CD4-positive, alpha-beta memory T cell (primary cell): ENCODE measurements at regions not wholly inside any gene's neighbourhood (a gene's known extent, or its start where the extent isn't known, plus 50 kb on each side); places are given as distances from the start of the nearest gene placed in this dataset.
"Not testable (repeated sequence)": the region's sequence is repeated elsewhere in the genome, so short reads cannot be mapped to it uniquely, and the experiment has no call there.

ENCODE experiments used
- CTCF ChIA-PET: fragments of 350-600 bp; sonication (Branson Sonifier 250); formaldehyde crosslinking; loops from one replicate; lab custom pipeline; 2021; ENCODE audit warnings: inconsistent platforms; ENCODE audit not compliant: partially characterized antibody; lab: Charles Lee
- POLR2A ChIA-PET: fragments of 350-600 bp; sonication (Branson Sonifier 250); formaldehyde crosslinking; loops from one replicate; lab custom pipeline; 2021; ENCODE audit not compliant: partially characterized antibody; lab: Charles Lee
- DNase-seq, 5 donors: peaks; one replicate each; pipeline versions ENCODE4 v3.0.0 to v3.0.0-alpha.2; 2020 to 2022; ENCODE audit warnings: mixed read lengths in 1 of 5
- H3K27ac ChIP-seq: one replicate; pipeline ENCODE4 v1.7.0; 2013; ENCODE audit warnings: low read depth, low read length
- H3K27me3 ChIP-seq: 2 replicates; pipeline ENCODE4 v1.7.0; 2013; ENCODE audit warnings: mild to moderate bottlenecking, low read length, moderate library complexity; ENCODE audit not compliant: insufficient read depth
- H3K36me3 ChIP-seq: 2 replicates; pipeline ENCODE4 v1.7.0; 2013; ENCODE audit warnings: mild to moderate bottlenecking, low read length, moderate library complexity; ENCODE audit not compliant: insufficient read depth
- H3K4me1 ChIP-seq: 2 replicates; pipeline ENCODE4 v1.7.0; 2013; ENCODE audit warnings: mild to moderate bottlenecking, low read length, moderate library complexity; ENCODE audit not compliant: insufficient read depth
- H3K4me3 ChIP-seq, 2 donors: one replicate each; pipeline ENCODE4 v1.7.0; 2013; ENCODE audit warnings: low read length in 2 of 2, mild to moderate bottlenecking in 1 of 2
- H3K9me3 ChIP-seq, 2 donors: one replicate each; pipeline ENCODE4 v1.7.0; 2013; ENCODE audit warnings: low read length in 2 of 2, control low read depth in 1 of 2; ENCODE audit not compliant: control insufficient read depth in 1 of 2
- H3K27ac Mint-ChIP-seq, 7 donors: one replicate each; pipeline ENCODE4 v1.8.0; 2020 to 2021; ENCODE audit warnings: mixed read lengths in 7 of 7, mild to moderate bottlenecking in 6 of 7, inconsistent platforms in 3 of 7, moderate library complexity in 3 of 7
- H3K27me3 Mint-ChIP-seq, 2 donors: one replicate each; pipeline ENCODE4 v1.8.0; 2020 to 2021; ENCODE audit warnings: mixed read lengths in 2 of 2
- H3K36me3 Mint-ChIP-seq, 2 donors: one replicate each; pipeline ENCODE4 v1.8.0; 2020 to 2021; ENCODE audit warnings: mixed read lengths in 2 of 2, inconsistent platforms in 1 of 2, mild to moderate bottlenecking in 1 of 2
- H3K4me1 Mint-ChIP-seq, 4 donors: one replicate each; pipeline ENCODE4 v1.8.0; 2020 to 2021; ENCODE audit warnings: mixed read lengths in 4 of 4, mild to moderate bottlenecking in 1 of 4
- H3K4me3 Mint-ChIP-seq, 8 donors: one replicate each; pipeline ENCODE4 v1.8.0; 2020 to 2021; ENCODE audit warnings: mixed read lengths in 8 of 8, mild to moderate bottlenecking in 7 of 8, moderate library complexity in 6 of 8, inconsistent platforms in 3 of 8
- H3K9me3 Mint-ChIP-seq, 8 donors: one replicate each; pipeline ENCODE4 v1.8.0; 2020 to 2021; ENCODE audit warnings: mixed read lengths in 8 of 8, mild to moderate bottlenecking in 5 of 8, inconsistent platforms in 3 of 8, moderate library complexity in 1 of 8
- intact Hi-C: fragments of 100-400 bp; cut with micrococcal nuclease; formaldehyde crosslinking; loops from one replicate; pipeline ENCODE4 v1.15.1; 2023

DNA sequence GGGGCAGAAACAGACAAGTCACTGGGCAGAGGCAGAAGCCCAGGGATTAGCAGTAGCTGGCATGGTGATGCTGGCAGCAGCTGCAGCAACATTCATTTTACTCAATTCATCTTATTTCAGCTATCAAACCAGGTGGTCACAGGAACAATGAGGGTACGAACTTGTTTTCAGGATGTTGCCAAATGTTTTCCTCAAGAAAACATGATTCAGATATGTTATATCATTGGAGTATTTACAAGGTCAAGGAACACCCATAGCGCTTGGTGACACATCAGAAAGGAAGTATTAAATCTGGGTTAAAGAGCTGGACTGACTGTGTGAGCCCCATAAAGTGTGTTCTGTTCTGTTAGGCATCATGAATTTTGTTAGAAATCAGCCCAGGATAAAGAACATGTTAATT is 456.9 kb upstream of the ID4 start:
- H3K27ac Mint-ChIP-seq: no peak overlapping the region
- Histone ChIP-seq H3K27ac (no peak overlapping the region), H3K36me3 (no peaks in the 10 kb centered on the region), H3K4me3 (no peak overlapping the region), H3K9me3 (no peaks in the 10 kb centered on the region), H3K27me3 (no peaks in the 10 kb centered on the region), H3K4me1 (no peaks in the 10 kb centered on the region)
- ChIA-PET CTCF (no interaction called here), POLR2A (no interaction called here)
- DNase-seq: no peak
- no peaks in the 10 kb centered on the region for H3K27me3 Mint-ChIP-seq
- no peaks in the 10 kb centered on the region for H3K36me3 Mint-ChIP-seq
- H3K4me3 Mint-ChIP-seq: no peak overlapping the region
- no peaks in the 10 kb centered on the region for H3K4me1 Mint-ChIP-seq
- intact Hi-C loops: no loop called here
- peaks cover 0 to 15% (median 7%) of the 10 kb centered on the region in 8 donors for H3K9me3 Mint-ChIP-seq

DNA sequence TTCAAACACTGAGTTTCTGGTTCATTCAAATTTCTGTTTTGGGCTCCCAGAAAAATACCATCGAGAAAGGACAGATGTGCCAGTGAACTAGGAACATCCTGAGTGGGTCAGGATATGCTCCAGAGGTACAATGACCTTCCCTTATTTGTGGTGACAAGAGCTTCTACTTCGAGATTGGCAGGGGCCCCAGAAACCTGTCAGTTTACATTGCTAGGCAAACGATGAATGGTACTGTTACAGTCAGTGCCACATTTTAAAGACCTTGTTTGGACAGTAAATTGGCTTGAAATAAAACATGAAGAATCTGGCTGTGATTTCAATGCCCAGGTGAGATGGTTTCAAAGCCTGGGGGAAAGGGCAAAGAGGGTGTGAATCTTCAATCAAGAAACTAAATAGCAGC is 454.5 kb upstream of the ID4 start:
- Histone ChIP-seq H3K27me3 (no peaks in the 10 kb centered on the region), H3K36me3 (no peaks in the 10 kb centered on the region), H3K4me3 (no peak overlapping the region), H3K27ac (no peak overlapping the region), H3K9me3 (no peaks in the 10 kb centered on the region), H3K4me1 (no peaks in the 10 kb centered on the region)
- Mint-ChIP-seq H3K36me3 (no peaks in the 10 kb centered on the region), H3K4me1 (no peaks in the 10 kb centered on the region), H3K27me3 (no peaks in the 10 kb centered on the region), H3K4me3 (no peak overlapping the region), H3K27ac (no peak overlapping the region), H3K9me3 (peaks cover 0 to 15% (median 5%) of the 10 kb centered on the region in 8 donors)
- no peak for DNase-seq
- intact Hi-C loops: no loop called here
- CTCF ChIA-PET: no interaction called here
- POLR2A ChIA-PET: no interaction called here

DNA sequence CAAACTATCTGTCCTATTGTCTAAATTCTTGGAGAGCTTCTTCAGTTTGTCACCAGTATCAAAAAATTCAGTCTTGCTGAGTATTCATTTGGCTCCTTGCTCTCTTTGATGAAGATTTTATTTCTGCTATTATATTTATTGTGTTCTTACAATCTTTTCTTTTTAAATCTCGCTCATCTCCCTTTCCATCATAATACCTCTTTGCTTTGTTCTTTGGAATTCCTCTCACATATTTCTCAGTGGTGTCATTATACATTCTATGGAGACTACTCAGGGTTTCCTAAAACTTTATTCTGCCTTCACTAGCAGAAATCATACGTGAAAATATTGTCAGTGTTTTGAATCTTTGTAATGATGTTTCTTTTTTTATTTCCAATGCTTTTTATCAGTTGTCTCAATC is 445.2 kb upstream of the ID4 start:
- Mint-ChIP-seq H3K27ac (no peak overlapping the region), H3K36me3 (no peaks in the 10 kb centered on the region), H3K9me3 (peaks cover 0 to 16% (median 3%) of the 10 kb centered on the region in 8 donors), H3K4me3 (no peak overlapping the region), H3K4me1 (no peaks in the 10 kb centered on the region), H3K27me3 (no peaks in the 10 kb centered on the region)
- Histone ChIP-seq H3K36me3 (no peaks in the 10 kb centered on the region), H3K4me1 (no peaks in the 10 kb centered on the region), H3K27ac (no peak overlapping the region), H3K27me3 (no peaks in the 10 kb centered on the region), H3K4me3 (no peak overlapping the region), H3K9me3 (no peaks in the 10 kb centered on the region)
- DNase-seq: no peak
- intact Hi-C loops: no loop called here
- ChIA-PET POLR2A (no interaction called here), CTCF (no interaction called here)

DNA sequence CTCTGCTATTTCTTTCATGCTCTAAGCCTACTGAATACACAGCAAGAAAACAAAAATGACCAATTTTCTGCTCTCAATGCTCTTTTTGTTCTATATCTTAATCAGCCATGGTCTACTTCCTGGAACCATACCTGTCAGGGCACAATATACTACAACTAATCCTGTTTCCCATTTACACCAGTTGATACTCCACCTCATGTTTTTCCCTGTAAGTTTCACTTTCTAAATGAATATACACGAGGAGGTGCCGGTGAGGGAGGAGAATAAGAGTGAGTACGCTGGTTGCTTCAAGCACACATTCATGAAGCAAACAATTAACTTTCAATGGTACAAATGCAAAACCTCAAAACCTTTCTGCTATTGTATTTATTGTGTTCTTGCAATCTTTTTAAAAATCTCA is 443.1 kb upstream of the ID4 start:
- H3K9me3 ChIP-seq: no peaks in the 10 kb centered on the region
- intact Hi-C loops: no loop called here
- Mint-ChIP-seq H3K4me3 (no peak overlapping the region), H3K4me1 (no peaks in the 10 kb centered on the region), H3K36me3 (no peaks in the 10 kb centered on the region), H3K27me3 (no peaks in the 10 kb centered on the region), H3K27ac (no peak overlapping the region), H3K9me3 (peaks cover 0 to 17% (median 5%) of the 10 kb centered on the region in 8 donors)
- DNase-seq: no peak
- ChIA-PET POLR2A (no interaction called here), CTCF (no interaction called here)
- H3K4me3 ChIP-seq: no peak overlapping the region
- H3K4me1 ChIP-seq: no peaks in the 10 kb centered on the region
- no peaks in the 10 kb centered on the region for H3K27me3 ChIP-seq
- H3K36me3 ChIP-seq: no peaks in the 10 kb centered on the region
- H3K27ac ChIP-seq: no peak overlapping the region

DNA sequence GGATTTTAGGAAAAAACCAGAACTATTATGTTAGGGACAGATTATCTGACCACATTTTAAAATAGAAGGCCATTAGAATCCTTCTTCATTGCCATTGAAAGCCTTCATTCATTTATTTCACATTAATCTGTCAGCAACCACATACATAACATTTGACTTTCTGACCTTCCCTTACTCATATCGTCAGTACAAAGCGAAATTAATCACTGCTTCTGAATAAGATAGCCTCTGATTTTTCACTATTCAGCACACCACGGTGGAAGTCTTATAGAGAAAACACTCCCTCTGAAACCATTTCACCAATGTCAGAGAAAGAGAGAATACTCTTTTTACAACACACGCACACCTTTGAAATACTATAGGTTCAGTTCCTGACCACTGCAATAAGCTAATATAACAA is 442.5 kb upstream of the ID4 start:
- POLR2A ChIA-PET: no interaction called here
- Histone ChIP-seq H3K27me3 (no peaks in the 10 kb centered on the region), H3K4me3 (no peak overlapping the region), H3K4me1 (no peaks in the 10 kb centered on the region), H3K27ac (no peak overlapping the region), H3K9me3 (no peaks in the 10 kb centered on the region), H3K36me3 (no peaks in the 10 kb centered on the region)
- Mint-ChIP-seq H3K27me3 (no peaks in the 10 kb centered on the region), H3K4me1 (no peaks in the 10 kb centered on the region), H3K36me3 (no peaks in the 10 kb centered on the region), H3K4me3 (no peak overlapping the region), H3K27ac (no peak overlapping the region), H3K9me3 (peaks cover 0 to 19% (median 4%) of the 10 kb centered on the region in 8 donors)
- intact Hi-C loops: no loop called here
- DNase-seq: no peak
- CTCF ChIA-PET: no interaction called here

DNA sequence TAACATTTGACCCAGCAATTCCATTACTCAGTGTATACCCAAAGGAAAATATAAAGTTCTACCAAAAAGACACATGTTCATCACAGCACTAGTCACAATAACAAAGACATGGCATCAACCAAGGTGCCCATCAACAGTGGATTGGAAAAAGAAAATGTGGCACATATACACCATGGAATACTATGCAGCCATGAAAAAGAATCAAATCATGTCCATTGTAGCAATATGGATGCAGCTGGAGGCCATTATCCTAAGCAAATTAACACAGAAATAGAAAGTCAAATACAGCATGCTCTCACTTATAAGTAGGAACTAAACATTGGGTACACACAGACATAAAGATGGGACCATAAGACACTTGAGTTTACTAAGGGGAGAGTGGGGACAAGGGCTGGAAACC is 441.9 kb upstream of the ID4 start:
- no peak for DNase-seq
- POLR2A ChIA-PET: no interaction called here
- H3K36me3 ChIP-seq: no peaks in the 10 kb centered on the region
- Mint-ChIP-seq H3K27ac (no peak overlapping the region), H3K4me3 (no peak overlapping the region), H3K36me3 (no peaks in the 10 kb centered on the region), H3K27me3 (no peaks in the 10 kb centered on the region), H3K9me3 (peaks cover 0 to 19% (median 5%) of the 10 kb centered on the region in 8 donors), H3K4me1 (no peaks in the 10 kb centered on the region)
- no peak overlapping the region for H3K27ac ChIP-seq
- H3K9me3 ChIP-seq: no peaks in the 10 kb centered on the region
- H3K27me3 ChIP-seq: no peaks in the 10 kb centered on the region
- CTCF ChIA-PET: no interaction called here
- intact Hi-C loops: no loop called here
- no peak overlapping the region for H3K4me3 ChIP-seq
- H3K4me1 ChIP-seq: no peaks in the 10 kb centered on the region

DNA sequence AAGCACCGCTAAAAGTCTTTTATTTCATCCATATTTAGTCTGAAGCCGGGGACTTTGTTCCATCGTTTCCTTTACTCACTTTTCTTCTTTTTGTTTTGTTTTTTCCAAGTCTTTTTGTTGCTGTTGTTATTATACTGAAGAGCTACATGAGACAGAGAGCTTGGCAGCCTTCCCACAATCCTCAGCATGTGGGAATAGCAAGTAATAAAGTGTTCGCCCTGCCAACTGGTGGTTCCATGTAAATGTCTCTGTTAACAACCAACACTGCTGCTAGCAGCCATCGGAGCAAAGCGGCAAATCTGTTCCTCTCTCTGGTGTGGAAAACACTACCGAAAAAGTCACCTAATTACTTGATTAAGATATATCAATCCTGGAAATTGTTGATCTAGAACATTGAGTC is 437.8 kb upstream of the ID4 start:
- H3K27me3 Mint-ChIP-seq: no peaks in the 10 kb centered on the region
- H3K9me3 ChIP-seq: no peaks in the 10 kb centered on the region
- intact Hi-C loops: no loop called here

DNA sequence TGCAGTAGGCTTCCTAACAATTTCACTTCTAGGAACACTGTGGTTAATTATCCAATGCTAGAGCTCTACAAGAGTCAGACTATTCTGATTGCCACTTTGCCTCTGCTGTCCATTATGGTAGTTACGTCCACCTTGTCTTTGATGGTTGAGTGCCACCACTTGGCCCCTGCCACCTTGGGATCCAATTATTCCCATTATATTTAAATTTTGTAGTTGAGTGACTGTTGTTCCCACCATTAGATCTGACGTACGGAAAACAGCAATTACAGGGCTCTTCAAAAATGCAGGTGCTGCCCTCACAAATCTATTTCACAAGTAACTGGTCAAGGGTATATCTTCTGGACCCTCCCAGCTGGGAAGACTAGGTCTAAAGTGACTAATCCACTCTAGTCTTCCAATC is 432.3 kb upstream of the ID4 start:
- H3K36me3 Mint-ChIP-seq, H3K4me3 ChIP-seq, DNase-seq, H3K9me3 ChIP-seq, H3K4me1 ChIP-seq, H3K4me1 Mint-ChIP-seq, H3K36me3 ChIP-seq, H3K27ac Mint-ChIP-seq, H3K27me3 Mint-ChIP-seq, intact Hi-C loops, H3K27me3 ChIP-seq, H3K4me3 Mint-ChIP-seq, POLR2A ChIA-PET, CTCF ChIA-PET, H3K27ac ChIP-seq: not testable (repeated sequence)
- peaks cover 6 to 39% (median 11%) of the 10 kb centered on the region in 8 donors for H3K9me3 Mint-ChIP-seq

More for the DNA sequence above, 437.8 kb upstream of the ID4 start:
- Histone ChIP-seq H3K27me3 (no peaks in the 10 kb centered on the region), H3K36me3 (no peaks in the 10 kb centered on the region), H3K4me1 (no peaks in the 10 kb centered on the region), H3K27ac (no peak overlapping the region), H3K4me3 (no peak overlapping the region)
- POLR2A ChIA-PET: no interaction called here
- DNase-seq: no peak
- CTCF ChIA-PET: no interaction called here
- Mint-ChIP-seq H3K4me3 (no peak overlapping the region), H3K4me1 (no peaks in the 10 kb centered on the region), H3K9me3 (peaks cover 0 to 23% (median 10%) of the 10 kb centered on the region in 8 donors), H3K27ac (no peak overlapping the region), H3K36me3 (no peaks in the 10 kb centered on the region)
